Smooth muscle cell (in vitro differentiated cells): ENCODE measurements at regions not wholly inside any gene's neighbourhood (a gene's known extent, or its start where the extent isn't known, plus 50 kb on each side); places are given as distances from the start of the nearest gene placed in this dataset.

Experiments
- DNase-seq: peaks from one replicate; lab custom pipeline; 2025; ENCODE audit not compliant: unreplicated experiment; lab: John Stamatoyannopoulos, UW
- H2AFZ ChIP-seq: fragments of 200-600 bp; sonication (generic); 2 replicates; pipeline ENCODE4 v1.6.0; 2016; ENCODE audit warnings: antibody characterized with exemption, low read depth, mild to moderate bottlenecking
- H3F3A ChIP-seq: fragments of 200-600 bp; sonication (generic); 2 replicates; pipeline ENCODE4 v1.6.0; 2017; ENCODE audit warnings: antibody characterized with exemption, low read depth
- H3K27ac ChIP-seq: fragments of 200-600 bp; sonication (generic); 2 replicates; pipeline ENCODE4 v1.5.1; 2016; ENCODE audit warnings: low read depth, mild to moderate bottlenecking
- H3K27me3 ChIP-seq: fragments of 200-600 bp; sonication (generic); 2 replicates; pipeline ENCODE4 v1.6.1; 2016; ENCODE audit warnings: low read depth, mild to moderate bottlenecking
- H3K36me3 ChIP-seq: fragments of 200-600 bp; sonication (generic); 2 replicates; pipeline ENCODE4 v1.5.1; 2016; ENCODE audit warnings: low read depth
- H3K4me1 ChIP-seq: fragments of 200-600 bp; sonication (generic); 2 replicates; pipeline ENCODE4 v1.5.1; 2016; ENCODE audit warnings: low read depth
- H3K4me2 ChIP-seq: fragments of 200-600 bp; sonication (generic); 2 replicates; pipeline ENCODE4 v1.6.0; 2016; ENCODE audit warnings: mild to moderate bottlenecking
- H3K4me3 ChIP-seq: fragments of 200-600 bp; sonication (generic); 2 replicates; pipeline ENCODE4 v1.5.1; 2016; ENCODE audit warnings: mild to moderate bottlenecking
- H3K79me2 ChIP-seq: fragments of 200-600 bp; sonication (generic); 2 replicates; pipeline ENCODE4 v1.6.0; 2016; ENCODE audit warnings: low read depth, mild to moderate bottlenecking
- H3K9ac ChIP-seq: fragments of 200-600 bp; sonication (generic); 2 replicates; pipeline ENCODE4 v1.6.0; 2016; ENCODE audit warnings: low read depth
- H3K9me3 ChIP-seq: fragments of 200-600 bp; sonication (generic); replicated peaks from 2 replicates; pipeline ENCODE4 v1.5.1; 2016; ENCODE audit warnings: low read depth
- H4K20me1 ChIP-seq: fragments of 200-600 bp; sonication (generic); 2 replicates; pipeline ENCODE4 v1.6.0; 2016; ENCODE audit warnings: low read depth
- CTCF ChIP-seq: fragments of 200-600 bp; sonication (generic); IDR thresholded peaks from 2 replicates; pipeline ENCODE4 v1.5.1; 2017; ENCODE audit warnings: borderline replicate concordance, mild to moderate bottlenecking, antibody characterized with exemption; ENCODE audit not compliant: insufficient read depth, poor library complexity, severe bottlenecking
- WGBS: methylation state at CpG from one replicate; pipeline ENCODE4 v1.1.7; 2016; ENCODE audit warnings: low lambda C conversion rate; 5-methylcytosine and 5-hydroxymethylcytosine counted together

GRCh38 chr13:47134939-47135489, 238.2 kb upstream of the HTR2A start:
- H3K36me3 ChIP-seq: no peaks in the 10 kb centered on the region
- no peaks in the 10 kb centered on the region for H3F3A ChIP-seq
- H3K9ac ChIP-seq: no peak overlapping the region
- 87% methylated on average over 9 of the region's 9 CpGs for WGBS
- no peaks in the 10 kb centered on the region for H3K27me3 ChIP-seq
- no peaks in the 10 kb centered on the region for H3K4me1 ChIP-seq
- H3K79me2 ChIP-seq: no peaks in the 10 kb centered on the region
- TF ChIP-seq CTCF: no peak
- H3K9me3 ChIP-seq: no peaks in the 10 kb centered on the region
- no peak overlapping the region for H3K4me3 ChIP-seq
- no peak overlapping the region for H3K4me2 ChIP-seq
- no peak for DNase-seq
- H2AFZ ChIP-seq: no peak overlapping the region
- no peak overlapping the region for H3K27ac ChIP-seq
- H4K20me1 ChIP-seq: no peaks in the 10 kb centered on the region

DNA sequence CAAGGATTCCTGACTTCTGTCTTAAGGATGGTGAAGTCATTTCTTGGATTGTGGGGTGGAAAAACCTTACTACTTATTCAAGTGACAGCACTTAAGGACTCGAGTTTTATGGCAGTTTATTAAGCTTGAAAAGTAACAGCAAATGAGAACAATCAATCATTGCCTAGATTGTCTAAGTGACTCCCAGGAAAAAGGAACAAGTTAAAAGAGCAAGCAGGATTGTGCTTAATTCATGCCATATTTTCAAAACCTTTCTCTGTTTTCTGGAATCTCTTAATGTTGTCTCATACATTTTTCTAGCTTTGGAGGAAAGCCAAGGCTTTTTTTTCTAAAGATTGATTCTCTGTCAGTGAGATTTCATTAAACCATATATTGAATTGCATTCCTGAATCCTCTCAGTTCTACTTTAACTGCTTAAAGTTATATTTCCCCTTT, 236.2 kb upstream of the HTR2A start:
- H4K20me1 ChIP-seq: no peaks in the 10 kb centered on the region
- H3K27me3 ChIP-seq: no peaks in the 10 kb centered on the region
- H3K9ac ChIP-seq: no peak overlapping the region
- no peaks in the 10 kb centered on the region for H3K79me2 ChIP-seq
- 36% methylated on average over 1 of the region's 1 CpG for whole genome bisulfite sequencing
- no peaks in the 10 kb centered on the region for H3K36me3 ChIP-seq
- no peak overlapping the region for H3K4me3 ChIP-seq
- H3K27ac ChIP-seq: no peak overlapping the region
- H3K9me3 ChIP-seq: no peaks in the 10 kb centered on the region
- H2AFZ ChIP-seq: peak overlapping the region; percentile 74
- no peak overlapping the region for H3K4me2 ChIP-seq
- no peaks in the 10 kb centered on the region for H3F3A ChIP-seq
- DNase-seq: no peak
- no peaks in the 10 kb centered on the region for H3K4me1 ChIP-seq
- TF ChIP-seq CTCF: no peak

DNA sequence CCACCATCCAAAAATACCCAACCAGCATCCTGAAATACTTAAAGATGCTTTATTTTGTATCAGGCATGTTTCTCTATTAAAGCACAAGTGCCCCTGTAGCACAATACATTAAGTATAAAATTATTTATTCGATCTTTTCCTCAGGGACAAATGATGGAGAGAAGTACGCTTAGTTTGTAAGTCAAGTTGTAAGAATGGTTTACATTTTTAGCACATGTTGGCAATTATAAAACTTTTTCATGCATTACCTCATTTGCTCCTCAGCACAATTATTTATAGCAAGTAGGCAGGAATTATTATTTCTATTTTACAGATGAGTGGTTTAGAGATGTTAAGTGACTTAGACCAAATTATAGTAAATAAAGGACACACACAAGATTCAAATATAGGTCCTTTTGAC, 232.6 kb upstream of the HTR2A start:
- Histone ChIP-seq H3K9me3 (no peaks in the 10 kb centered on the region), H3K9ac (no peak overlapping the region), H3K4me2 (no peak overlapping the region), H3K79me2 (no peaks in the 10 kb centered on the region), H3K4me3 (no peak overlapping the region), H3K4me1 (no peaks in the 10 kb centered on the region), H3K27ac (no peak overlapping the region), H3F3A (no peaks in the 10 kb centered on the region), H3K27me3 (no peaks in the 10 kb centered on the region), H3K36me3 (no peaks in the 10 kb centered on the region), H2AFZ (no peak overlapping the region), H4K20me1 (no peaks in the 10 kb centered on the region)
- TF ChIP-seq CTCF: no peak
- DNase-seq: no peak
- 97% methylated on average over 2 of the region's 2 CpGs for WGBS

GRCh38 chr13:47126432-47126831, 229.6 kb upstream of the HTR2A start:
- no peak for DNase-seq
- Histone ChIP-seq H3K27me3 (no peaks in the 10 kb centered on the region), H4K20me1 (no peaks in the 10 kb centered on the region), H3K79me2 (no peaks in the 10 kb centered on the region), H3K4me3 (no peak overlapping the region), H3K4me2 (no peak overlapping the region), H3K36me3 (no peaks in the 10 kb centered on the region), H3F3A (no peaks in the 10 kb centered on the region), H2AFZ (peak overlapping the region; percentile 61), H3K9ac (no peak overlapping the region), H3K27ac (no peak overlapping the region), H3K4me1 (no peaks in the 10 kb centered on the region), H3K9me3 (no peaks in the 10 kb centered on the region)
- TF ChIP-seq CTCF: no peak
- 75% methylated on average over 2 of the region's 2 CpGs for WGBS
